ENCODE measurements at regions not wholly inside any gene's neighbourhood (a gene's known extent, or its start where the extent isn't known, plus 50 kb on each side); places are given as distances from the start of the nearest gene placed in this dataset.

DNA sequence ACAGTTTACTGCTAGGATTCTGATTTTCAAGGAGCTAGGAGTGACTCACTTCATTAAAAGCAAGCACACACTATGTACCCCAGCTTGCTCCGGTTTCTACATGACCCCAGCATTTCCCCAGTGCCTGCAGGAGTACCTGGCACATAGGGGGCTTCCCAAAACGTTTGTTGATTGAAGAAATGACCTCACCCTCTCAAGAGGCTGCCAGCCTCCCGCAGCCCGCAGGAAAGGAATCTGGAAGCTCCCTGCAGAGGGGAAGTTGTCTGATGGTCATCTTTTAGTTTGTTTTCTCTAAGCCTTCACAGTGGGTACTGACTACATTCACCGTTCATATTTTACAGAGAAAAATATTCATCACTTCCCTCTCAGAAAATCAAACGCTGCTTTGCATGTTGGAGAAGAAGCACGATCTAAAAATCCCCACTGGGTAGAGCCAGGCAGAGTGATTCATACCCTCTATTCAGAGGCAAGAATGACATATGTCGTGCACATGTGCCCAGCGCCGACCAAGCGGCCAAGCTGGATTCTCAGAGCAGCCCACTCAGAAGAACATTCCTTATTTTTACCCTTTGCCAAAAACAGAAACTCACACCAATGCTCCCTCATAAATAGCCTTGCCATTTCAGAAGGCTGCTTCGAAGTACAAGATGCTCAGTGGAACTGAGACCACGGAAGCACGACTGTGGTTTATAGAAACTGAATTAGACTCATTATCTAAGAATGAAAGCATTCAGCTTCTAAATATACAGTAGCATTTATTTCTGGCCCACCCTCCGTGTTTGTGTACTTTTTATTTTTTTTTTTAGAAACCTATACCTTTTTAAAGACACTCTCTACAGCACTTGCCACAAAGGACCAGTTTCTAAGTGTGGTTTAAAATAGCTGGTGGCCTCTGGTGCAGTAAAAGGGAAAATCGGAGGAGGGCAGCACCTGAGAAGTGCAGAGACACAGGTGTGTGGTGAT, 143.2 kb downstream of the MIS18A start:
- DNase-seq (peak in 1 of 2 donors; percentile 31), ATAC-seq (ENCODE audit: low FRiP score in 2 of 2) (peak in 1 of 2 donors; percentile 5)
- H3K4me3 ChIP-seq, result no peak overlapping the region
- H3K27me3 ChIP-seq, result no peaks in the 10 kb centered on the region
- no peaks in the 10 kb centered on the region for H3K36me3 ChIP-seq
- no peak overlapping the region for H3K27ac ChIP-seq
- no peaks in the 10 kb centered on the region for H3K4me1 ChIP-seq
- peaks cover 0 to 6% (median 0%) of the 10 kb centered on the region in 4 donors for H3K9me3 ChIP-seq
- TF ChIP-seq, protein P1, sequence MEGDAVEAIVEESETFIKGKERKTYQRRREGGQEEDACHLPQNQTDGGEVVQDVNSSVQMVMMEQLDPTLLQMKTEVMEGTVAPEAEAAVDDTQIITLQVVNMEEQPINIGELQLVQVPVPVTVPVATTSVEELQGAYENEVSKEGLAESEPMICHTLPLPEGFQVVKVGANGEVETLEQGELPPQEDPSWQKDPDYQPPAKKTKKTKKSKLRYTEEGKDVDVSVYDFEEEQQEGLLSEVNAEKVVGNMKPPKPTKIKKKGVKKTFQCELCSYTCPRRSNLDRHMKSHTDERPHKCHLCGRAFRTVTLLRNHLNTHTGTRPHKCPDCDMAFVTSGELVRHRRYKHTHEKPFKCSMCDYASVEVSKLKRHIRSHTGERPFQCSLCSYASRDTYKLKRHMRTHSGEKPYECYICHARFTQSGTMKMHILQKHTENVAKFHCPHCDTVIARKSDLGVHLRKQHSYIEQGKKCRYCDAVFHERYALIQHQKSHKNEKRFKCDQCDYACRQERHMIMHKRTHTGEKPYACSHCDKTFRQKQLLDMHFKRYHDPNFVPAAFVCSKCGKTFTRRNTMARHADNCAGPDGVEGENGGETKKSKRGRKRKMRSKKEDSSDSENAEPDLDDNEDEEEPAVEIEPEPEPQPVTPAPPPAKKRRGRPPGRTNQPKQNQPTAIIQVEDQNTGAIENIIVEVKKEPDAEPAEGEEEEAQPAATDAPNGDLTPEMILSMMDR (IDR thresholded peaks at IDR 0.05), result no peak
- TF ChIP-seq EP300 (IDR thresholded peaks at IDR 0.05) (no peak), POLR2AphosphoS5 (IDR thresholded peaks at IDR 0.05) (no peak), POLR2A (IDR thresholded peaks at IDR 0.05) (no peak)
- 48 to 58% methylated on average over 16 of the region's 16 CpGs for WGBS, 2 donors

DNA sequence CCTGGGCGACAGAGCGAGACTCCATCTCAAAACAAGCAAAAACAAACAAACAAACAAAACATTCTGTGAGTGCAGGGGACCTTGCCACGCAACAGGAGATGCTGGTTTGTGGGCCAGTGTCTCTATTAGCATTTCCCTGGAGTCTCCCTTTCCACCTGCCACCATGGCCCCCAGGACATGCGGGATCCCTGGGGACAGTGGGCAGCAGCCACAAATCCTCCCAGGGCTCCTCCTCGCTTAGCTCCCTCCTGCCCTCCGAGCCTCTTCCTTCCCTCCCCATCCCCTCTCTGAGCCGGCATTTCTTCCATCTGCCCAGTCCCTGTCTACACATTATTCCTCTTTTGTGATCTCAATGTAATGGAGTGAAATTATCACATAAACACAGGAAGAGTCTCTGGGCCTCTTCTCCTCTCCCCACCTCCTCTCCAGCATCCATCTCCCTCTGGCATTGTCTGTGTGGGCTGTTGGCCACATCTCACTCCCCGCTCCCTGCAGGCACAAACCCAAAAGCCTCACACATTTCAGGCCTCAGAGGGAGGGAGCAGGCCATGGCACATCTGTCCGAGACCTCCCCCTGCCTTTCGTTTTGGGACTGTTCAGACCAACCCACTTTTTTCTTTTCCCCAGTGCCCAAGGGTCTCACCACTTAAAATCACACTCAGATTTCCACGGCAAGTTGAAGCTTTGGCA, 144.3 kb downstream of the MIS18A start:
- Histone ChIP-seq H3K36me3 (no peaks in the 10 kb centered on the region), H3K4me3 (no peak overlapping the region), H3K9me3 (peaks cover 0 to 6% (median 0%) of the 10 kb centered on the region in 4 donors), H3K4me1 (no peaks in the 10 kb centered on the region), H3K27me3 (no peaks in the 10 kb centered on the region), H3K27ac (no peak overlapping the region)
- no peak for TF ChIP-seq POLR2A (IDR thresholded peaks at IDR 0.05)
- TF ChIP-seq, protein P1 (IDR thresholded peaks at IDR 0.05), result no peak
- no peak for TF ChIP-seq EP300 (IDR thresholded peaks at IDR 0.05)
- no peak for TF ChIP-seq POLR2AphosphoS5 (IDR thresholded peaks at IDR 0.05)
- 66% methylated on average over 11 of the region's 11 CpGs for WGBS, 2 donors
- DNase-seq, result no peak
- no peak for ATAC-seq (ENCODE audit: low FRiP score in 2 of 2)

DNA sequence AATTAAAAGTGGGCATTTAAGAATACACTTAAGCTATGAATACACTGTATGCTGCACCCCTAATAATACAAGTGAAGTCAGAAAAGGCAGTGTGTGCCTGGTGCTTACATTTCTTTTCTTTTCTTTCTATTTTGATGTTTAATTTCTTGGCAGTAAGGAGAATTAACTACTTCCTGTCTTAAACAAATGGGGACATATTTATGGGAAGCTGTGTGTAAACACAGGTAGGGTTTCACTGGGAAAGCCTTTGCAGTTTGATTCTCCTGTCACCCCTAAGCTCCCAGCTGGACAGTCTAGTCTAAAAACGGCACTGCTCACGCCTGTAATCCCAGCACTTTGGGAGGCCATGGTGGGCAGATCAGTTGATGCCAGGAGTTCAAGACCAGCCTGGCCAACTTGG, 146.0 kb downstream of the MIS18A start:
- Histone ChIP-seq H3K36me3 (no peaks in the 10 kb centered on the region), H3K27ac (no peak overlapping the region), H3K4me1 (no peaks in the 10 kb centered on the region), H3K9me3 (peaks cover 0 to 6% (median 0%) of the 10 kb centered on the region in 4 donors), H3K27me3 (no peaks in the 10 kb centered on the region), H3K4me3 (no peak overlapping the region)
- TF ChIP-seq EP300 (IDR thresholded peaks at IDR 0.05), result no peak
- no peak for TF ChIP-seq POLR2AphosphoS5 (IDR thresholded peaks at IDR 0.05)
- TF ChIP-seq, protein P1 (IDR thresholded peaks at IDR 0.05), result no peak
- no peak for TF ChIP-seq POLR2A (IDR thresholded peaks at IDR 0.05)
- WGBS, 2 donors, result 50 to 55% methylated on average over 2 of the region's 2 CpGs
- DNase-seq, result no peak
- no peak for ATAC-seq (ENCODE audit: low FRiP score in 2 of 2)

DNA sequence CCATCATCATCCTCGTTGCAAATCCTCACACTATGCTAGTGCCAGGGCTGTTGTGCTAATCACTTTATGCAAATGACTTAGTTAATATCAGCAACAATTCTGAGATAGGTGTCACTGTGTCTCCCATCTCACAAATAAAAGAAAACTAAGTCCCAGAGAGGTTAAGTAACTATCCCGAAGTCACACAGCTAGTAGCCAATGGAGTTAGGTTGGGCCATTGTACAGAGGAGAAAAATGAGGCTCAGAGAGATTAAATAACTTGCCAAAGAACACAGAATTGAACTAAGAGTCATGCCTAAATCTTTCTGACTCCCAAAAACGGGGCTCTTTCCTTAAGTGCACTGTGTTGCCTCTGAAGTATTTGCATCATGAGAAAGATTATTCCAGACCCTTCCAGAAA, 146.4 kb downstream of the MIS18A start:
- no peak for DNase-seq
- H3K36me3 ChIP-seq, result no peaks in the 10 kb centered on the region
- H3K27ac ChIP-seq, result no peak overlapping the region
- no peak overlapping the region for H3K4me3 ChIP-seq
- TF ChIP-seq POLR2A (IDR thresholded peaks at IDR 0.05) (no peak), EP300 (IDR thresholded peaks at IDR 0.05) (no peak), POLR2AphosphoS5 (IDR thresholded peaks at IDR 0.05) (no peak)
- TF ChIP-seq, protein P1 (IDR thresholded peaks at IDR 0.05), result no peak
- no peaks in the 10 kb centered on the region for H3K4me1 ChIP-seq
- no peaks in the 10 kb centered on the region for H3K27me3 ChIP-seq
- ATAC-seq (ENCODE audit: low FRiP score in 2 of 2), result no peak
- peaks cover 0 to 5% (median 0%) of the 10 kb centered on the region in 4 donors for H3K9me3 ChIP-seq
- WGBS, 2 donors, result 82 to 88% methylated on average over 3 of the region's 3 CpGs

Data from upper lobe of left lung (tissue), 6 donors.